AG09309 (cell line): ENCODE measurements at regions not wholly inside any gene's neighbourhood (a gene's known extent, or its start where the extent isn't known, plus 50 kb on each side); places are given as distances from the start of the nearest gene placed in this dataset.

ENCODE experiments used
- DNase-seq: peaks from one replicate; pipeline ENCODE4 v3.0.0-alpha.2; 2010; ENCODE audit warnings: low read depth
- H3K4me3 ChIP-seq: 2 replicates; pipeline ENCODE4 v1.5.1; 2011; ENCODE audit warnings: mild to moderate bottlenecking, low read depth, low read length, moderate library complexity; ENCODE audit not compliant: control insufficient read depth
- TF ChIP-seq, protein P1 (sequence below): IDR thresholded peaks from 2 replicates; pipeline ENCODE4 v1.5.1; 2011; ENCODE audit warnings: mild to moderate bottlenecking, low read depth, low read length, inconsistent platforms; ENCODE audit not compliant: insufficient read depth, control insufficient read depth; ENCODE audit errors: missing control alignments

DNA sequence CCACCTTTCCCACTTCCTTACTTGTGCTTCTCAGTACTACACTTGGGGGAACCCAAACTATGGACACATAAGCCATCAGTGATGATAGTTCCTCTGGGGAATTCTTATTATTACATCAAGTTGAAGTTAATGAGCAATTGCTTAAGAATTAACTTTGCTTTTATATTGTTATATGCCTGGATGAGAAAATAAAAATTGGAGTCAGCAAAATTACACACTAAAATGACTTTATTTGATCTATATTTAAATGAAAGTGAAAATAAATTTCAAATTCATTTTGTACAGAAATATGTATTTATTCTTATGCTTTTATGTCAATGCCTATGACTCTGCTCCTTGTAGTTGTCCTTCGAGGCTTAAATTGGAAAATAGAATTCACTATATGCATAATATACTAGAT, 149.4 kb upstream of the KCND2 start:
- TF ChIP-seq, protein P1, sequence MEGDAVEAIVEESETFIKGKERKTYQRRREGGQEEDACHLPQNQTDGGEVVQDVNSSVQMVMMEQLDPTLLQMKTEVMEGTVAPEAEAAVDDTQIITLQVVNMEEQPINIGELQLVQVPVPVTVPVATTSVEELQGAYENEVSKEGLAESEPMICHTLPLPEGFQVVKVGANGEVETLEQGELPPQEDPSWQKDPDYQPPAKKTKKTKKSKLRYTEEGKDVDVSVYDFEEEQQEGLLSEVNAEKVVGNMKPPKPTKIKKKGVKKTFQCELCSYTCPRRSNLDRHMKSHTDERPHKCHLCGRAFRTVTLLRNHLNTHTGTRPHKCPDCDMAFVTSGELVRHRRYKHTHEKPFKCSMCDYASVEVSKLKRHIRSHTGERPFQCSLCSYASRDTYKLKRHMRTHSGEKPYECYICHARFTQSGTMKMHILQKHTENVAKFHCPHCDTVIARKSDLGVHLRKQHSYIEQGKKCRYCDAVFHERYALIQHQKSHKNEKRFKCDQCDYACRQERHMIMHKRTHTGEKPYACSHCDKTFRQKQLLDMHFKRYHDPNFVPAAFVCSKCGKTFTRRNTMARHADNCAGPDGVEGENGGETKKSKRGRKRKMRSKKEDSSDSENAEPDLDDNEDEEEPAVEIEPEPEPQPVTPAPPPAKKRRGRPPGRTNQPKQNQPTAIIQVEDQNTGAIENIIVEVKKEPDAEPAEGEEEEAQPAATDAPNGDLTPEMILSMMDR = no peak
- DNase-seq = no peak
- no peak overlapping the region for H3K4me3 ChIP-seq

DNA sequence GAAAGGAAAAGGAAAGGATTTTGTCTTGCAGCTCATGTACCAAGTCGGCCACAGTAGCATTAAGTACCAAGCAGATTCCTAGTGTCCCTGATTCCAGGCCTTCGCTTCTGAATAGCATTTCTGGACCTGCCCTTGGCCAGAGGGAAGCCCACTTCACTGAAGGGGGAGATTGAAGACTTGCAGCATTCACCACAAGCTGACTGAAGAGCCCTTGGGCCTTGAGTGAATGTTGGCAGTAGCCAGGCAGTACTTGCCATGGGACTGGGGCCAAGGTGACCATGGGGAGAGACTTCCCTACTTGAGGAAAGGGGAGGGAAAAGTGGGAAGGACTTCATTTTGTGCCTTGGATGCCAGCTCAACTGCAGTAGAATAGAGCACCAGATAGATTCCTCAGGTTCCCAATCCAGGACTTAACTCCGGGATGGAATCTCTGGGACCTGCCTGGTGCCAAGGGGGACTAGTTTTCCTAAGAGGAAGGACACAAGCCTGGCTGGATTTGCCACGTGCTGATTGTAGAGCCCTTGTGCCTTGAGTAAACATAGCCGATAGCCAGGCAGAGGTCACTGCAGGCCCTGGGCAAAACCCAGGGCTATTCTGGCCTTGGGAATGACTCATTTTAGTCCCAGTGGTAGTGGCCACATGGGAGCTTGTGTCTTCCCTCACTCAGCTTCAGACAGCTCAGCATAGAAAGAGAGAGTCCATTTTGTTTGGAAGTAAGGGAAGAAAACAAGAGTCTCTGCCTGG, 141.7 kb upstream of the KCND2 start:
- H3K4me3 ChIP-seq = no peak overlapping the region
- no peak for DNase-seq
- TF ChIP-seq, protein P1 = no peak

DNA sequence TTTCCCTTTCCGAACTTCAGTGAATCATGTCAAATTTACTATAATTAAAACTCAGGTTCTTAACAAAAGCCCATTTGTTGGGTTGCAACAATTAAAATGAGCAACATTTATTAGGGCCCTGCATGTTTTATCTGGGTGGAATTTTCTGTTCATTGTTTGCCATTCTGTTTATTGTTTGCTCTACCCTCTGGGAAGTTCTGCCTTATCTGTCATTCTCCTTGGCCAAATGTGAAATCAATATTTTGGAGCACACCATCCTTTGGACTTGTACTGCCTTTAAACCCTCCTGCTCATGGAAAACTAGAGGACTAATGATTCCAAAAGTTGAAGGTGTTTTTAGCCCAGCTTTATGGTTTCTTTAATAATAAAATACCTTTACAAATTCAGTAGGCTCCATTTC, 134.5 kb upstream of the KCND2 start:
- no peak overlapping the region for H3K4me3 ChIP-seq
- TF ChIP-seq, protein P1 = no peak
- DNase-seq = no peak

DNA sequence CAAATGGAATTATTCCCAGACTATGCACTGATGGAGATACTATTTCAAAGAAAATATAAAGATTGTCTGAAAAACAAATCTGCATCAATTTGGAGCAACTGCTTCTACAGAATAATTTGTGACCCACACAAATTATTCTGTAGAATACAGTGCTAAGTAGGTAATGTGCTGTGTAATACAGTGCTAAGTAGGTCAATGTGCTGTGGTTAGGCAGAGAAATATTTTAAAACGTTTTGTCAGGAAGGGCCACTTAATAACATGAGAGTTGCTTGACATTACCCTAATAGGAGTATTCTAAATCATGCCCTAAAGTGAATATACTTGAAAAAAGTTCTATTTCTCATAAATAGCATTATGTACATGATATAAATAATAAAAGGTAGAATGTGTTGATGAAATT, 116.5 kb upstream of the KCND2 start:
- TF ChIP-seq, protein P1 = no peak
- no peak for DNase-seq
- no peak overlapping the region for H3K4me3 ChIP-seq

DNA sequence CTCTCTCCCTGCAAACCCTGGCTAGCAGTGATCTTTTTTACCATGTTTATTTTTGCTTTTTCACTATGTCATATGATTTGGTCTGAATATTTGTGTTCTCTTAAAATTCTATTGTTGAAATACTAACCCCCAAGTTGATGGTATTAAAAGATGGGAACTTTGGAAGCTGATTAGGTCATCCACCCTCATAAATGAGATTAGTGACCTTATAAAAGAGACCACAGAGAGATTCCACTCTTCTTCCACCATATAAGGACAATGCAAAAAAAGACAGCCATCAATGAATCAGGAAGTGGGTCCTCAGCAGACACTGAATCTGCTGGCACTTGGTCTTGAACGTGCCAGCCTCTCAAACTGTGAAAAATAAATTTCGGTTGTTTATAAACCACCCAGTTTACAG, 112.8 kb upstream of the KCND2 start:
- no peak for DNase-seq
- no peak overlapping the region for H3K4me3 ChIP-seq

DNA sequence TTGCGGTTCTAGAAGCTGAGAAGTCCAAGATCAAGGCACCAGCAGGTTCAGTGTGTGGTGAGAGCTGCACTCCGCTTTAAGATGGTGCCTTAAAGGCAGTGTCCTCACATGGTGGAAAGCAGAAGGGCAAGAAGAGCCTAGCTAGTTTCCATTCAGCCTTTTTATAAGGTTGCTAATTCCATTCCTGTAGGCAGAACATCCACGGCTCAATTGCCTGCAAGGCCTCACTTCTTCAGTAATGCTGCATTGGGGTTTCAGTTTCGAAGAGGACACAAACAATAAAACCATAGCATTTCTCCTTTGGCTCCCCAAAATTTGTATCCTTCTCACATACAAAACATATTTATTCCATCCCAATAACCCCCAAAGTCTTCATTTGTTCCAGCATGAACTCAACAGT, 109.5 kb upstream of the KCND2 start:
- no peak overlapping the region for H3K4me3 ChIP-seq
- TF ChIP-seq, protein P1 = no peak
- DNase-seq = no peak

More for the DNA sequence above, 112.8 kb upstream of the KCND2 start:
- TF ChIP-seq, protein P1 = no peak
